Tibial nerve (tissue), 4 donors: ENCODE measurements at regions not wholly inside any gene's neighbourhood (a gene's known extent, or its start where the extent isn't known, plus 50 kb on each side); places are given as distances from the start of the nearest gene placed in this dataset.

Source experiments
- EP300 ChIP-seq, 2 donors: sonication (generic); formaldehyde crosslinking; IDR thresholded peaks; one replicate each; pipeline ENCODE4 v1.6.1; 2017; ENCODE audit warnings: antibody characterized with exemption in 2 of 2, mild to moderate bottlenecking in 1 of 2
- POLR2A ChIP-seq, 2 donors: fragments of 450-650 bp; IDR thresholded peaks; one replicate each; pipeline ENCODE4 v1.6.1; 2017; ENCODE audit warnings: antibody characterized with exemption in 2 of 2, mild to moderate bottlenecking in 2 of 2, moderate library complexity in 2 of 2
- TF ChIP-seq, protein P1 (sequence below), 5 experiments: fragments of 200-600 bp in 3 of 5; fragments of 450-650 bp in 2 of 5; sonication (generic) in 3 of 5; IDR thresholded peaks; one replicate each; pipeline ENCODE4 v1.5.1; 2016 to 2019; ENCODE audit warnings: antibody characterized with exemption in 5 of 5, mild to moderate bottlenecking in 3 of 5, moderate library complexity in 2 of 5

DNA sequence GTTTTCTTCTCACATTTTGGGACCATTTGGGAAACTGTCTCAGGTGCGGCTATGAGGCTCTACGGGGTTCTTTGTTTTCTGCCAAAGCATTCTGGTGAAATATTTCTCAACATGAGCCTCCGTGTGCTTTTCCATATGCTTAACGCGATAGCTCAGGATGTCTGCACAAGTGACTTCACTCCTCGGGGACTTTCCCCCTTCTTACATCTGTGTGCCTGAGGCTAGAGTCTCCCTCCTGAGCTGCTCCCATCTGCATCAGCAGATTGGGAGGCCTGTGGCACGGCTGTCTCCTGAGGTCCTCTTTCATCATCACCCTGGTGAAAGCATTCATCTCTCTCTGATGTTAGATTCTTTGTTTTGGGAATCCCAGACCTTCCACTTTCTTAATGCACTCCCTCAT is 1190.9 kb downstream of the TYW1 start:
- TF ChIP-seq, protein P1, sequence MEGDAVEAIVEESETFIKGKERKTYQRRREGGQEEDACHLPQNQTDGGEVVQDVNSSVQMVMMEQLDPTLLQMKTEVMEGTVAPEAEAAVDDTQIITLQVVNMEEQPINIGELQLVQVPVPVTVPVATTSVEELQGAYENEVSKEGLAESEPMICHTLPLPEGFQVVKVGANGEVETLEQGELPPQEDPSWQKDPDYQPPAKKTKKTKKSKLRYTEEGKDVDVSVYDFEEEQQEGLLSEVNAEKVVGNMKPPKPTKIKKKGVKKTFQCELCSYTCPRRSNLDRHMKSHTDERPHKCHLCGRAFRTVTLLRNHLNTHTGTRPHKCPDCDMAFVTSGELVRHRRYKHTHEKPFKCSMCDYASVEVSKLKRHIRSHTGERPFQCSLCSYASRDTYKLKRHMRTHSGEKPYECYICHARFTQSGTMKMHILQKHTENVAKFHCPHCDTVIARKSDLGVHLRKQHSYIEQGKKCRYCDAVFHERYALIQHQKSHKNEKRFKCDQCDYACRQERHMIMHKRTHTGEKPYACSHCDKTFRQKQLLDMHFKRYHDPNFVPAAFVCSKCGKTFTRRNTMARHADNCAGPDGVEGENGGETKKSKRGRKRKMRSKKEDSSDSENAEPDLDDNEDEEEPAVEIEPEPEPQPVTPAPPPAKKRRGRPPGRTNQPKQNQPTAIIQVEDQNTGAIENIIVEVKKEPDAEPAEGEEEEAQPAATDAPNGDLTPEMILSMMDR (IDR thresholded peaks at IDR 0.05), result no peak
- TF ChIP-seq POLR2A (IDR thresholded peaks at IDR 0.05) (no peak), EP300 (IDR thresholded peaks at IDR 0.05) (no peak)
